ENCODE measurements at regions not wholly inside any gene's neighbourhood (a gene's known extent, or its start where the extent isn't known, plus 50 kb on each side); places are given as distances from the start of the nearest gene placed in this dataset.

GRCh38 chr2:145910416-145910815, 1390.5 kb upstream of the ZEB2 start:
- no peak for TF ChIP-seq CTCF (IDR thresholded peaks at IDR 0.05)
- no peak for TF ChIP-seq EP300 (IDR thresholded peaks at IDR 0.05)
- TF ChIP-seq POLR2A (IDR thresholded peaks at IDR 0.05) = no peak
- TF ChIP-seq POLR2AphosphoS5 (IDR thresholded peaks at IDR 0.05) = no peak

All from sigmoid colon (tissue), 4 donors.